ENCODE measurements at regions not wholly inside any gene's neighbourhood (a gene's known extent, or its start where the extent isn't known, plus 50 kb on each side); places are given as distances from the start of the nearest gene placed in this dataset.
"Not testable (repeated sequence)": the region's sequence is repeated elsewhere in the genome, so short reads cannot be mapped to it uniquely, and the experiment has no call there.

DNA sequence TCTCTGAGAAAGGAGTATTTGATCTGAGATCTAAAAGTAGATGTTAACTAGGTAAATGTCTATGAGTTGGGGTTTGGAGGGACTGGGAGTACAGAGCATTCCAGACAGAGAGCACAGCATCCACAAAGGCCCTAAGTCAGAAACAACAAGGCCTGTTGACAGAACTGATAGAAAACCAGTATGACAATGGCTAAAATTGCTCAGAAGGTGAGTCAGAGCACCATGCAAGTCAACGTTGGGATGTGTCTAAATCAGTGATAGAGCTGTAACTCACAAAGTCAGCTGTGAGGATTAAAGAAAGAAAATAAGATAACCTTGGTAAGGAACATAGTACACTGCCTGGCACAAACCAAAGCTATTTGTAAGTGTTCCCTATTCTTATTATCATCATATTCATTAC, 124.0 kb downstream of the CETN3 start:
- DNase-seq (ENCODE audit: low read depth in 2 of 2), result no peak

DNA sequence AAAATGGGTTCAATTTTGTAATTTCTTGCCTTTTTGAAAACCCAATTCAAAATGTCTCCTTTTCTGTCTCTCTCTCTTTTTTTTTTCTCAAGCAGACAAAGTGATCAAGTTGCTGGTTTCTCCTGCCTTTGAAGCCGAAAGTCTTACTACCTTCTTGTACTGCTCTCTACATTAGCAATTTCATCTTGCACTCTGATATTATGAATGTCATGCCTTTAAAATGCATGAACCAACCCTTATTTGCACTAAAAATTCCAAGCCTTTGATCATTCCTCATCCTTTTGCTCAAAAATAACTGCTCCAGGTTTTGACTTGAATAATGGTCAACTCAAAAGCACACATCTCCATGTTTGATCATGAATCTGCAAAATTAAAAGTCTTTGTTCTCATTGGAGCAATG, 125.2 kb downstream of the CETN3 start:
- no peak for DNase-seq (ENCODE audit: low read depth in 2 of 2)

DNA sequence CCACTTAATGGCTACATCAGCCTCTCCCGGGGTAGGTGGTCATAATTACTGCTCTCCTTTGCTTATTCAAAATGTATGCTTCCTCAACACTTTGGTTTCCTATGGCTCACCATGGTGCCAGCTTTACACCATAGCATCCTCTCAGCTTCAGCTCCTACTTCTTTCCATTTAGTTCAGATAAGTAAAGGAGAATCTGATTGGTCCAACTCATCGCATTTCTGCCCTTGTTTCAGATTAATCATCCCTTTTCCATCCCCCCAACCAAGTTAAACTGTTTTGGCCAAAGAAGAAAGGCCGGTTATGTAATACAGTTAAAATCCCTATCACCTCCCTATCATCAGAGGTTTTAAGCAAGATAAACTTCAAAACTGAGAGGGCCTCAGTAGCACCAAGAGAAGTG, 130.5 kb downstream of the CETN3 start:
- no peak for DNase-seq (ENCODE audit: low read depth in 2 of 2)

DNA sequence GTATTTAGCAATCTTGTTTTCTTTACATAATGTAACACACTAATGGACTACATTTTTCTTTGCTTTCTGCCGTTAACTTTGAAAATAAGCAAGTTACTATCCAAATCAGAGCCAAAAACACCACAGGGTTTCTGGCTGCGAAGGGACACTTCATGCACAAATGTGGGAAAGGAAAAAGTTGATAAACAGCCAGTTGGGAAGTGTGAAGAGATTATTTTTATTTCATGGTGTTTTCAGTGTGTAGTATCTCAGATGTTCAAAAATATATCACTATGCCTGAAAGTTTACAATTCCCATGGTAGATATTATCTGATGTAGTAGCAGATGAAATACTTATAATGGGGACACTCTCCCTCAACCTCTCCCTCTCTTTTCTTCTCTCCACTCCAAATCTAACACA, 135.3 kb downstream of the CETN3 start:
- no peak for DNase-seq (ENCODE audit: low read depth in 2 of 2)

DNA sequence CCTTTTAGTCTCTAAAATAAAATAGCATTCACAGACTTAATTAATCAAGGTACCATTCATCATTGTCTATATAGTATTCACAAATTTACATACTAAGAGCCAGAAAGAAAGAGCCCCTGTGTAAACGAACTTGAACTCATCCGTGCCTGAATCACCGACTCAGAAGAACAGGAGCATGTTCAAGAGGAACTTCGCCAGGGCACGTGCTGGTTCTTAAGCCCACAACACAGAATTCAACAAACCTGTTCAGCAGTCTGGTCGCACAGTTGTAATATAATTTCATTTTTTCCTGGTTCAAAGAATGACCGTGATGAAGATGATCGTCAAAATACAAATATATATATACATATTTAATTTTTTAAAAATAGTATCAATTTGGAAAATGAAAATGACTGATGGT, 141.9 kb downstream of the CETN3 start:
- DNase-seq (ENCODE audit: low read depth in 2 of 2), result no peak

DNA sequence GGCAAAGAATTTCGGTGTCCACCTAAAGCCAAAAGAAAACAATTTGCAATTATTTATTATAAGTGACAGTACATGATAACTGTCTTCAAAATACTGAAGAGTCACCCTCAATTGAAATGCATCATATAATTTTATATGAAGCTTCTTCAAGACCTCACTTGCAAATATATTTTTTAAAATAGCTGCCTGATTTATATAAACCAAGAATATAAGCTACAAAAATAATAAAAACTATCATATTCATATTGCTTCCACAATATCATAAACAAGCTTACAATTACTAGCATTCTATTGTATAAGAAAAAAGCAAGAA, 144.1 kb downstream of the CETN3 start:
- DNase-seq (ENCODE audit: low read depth in 2 of 2), result no peak

DNA sequence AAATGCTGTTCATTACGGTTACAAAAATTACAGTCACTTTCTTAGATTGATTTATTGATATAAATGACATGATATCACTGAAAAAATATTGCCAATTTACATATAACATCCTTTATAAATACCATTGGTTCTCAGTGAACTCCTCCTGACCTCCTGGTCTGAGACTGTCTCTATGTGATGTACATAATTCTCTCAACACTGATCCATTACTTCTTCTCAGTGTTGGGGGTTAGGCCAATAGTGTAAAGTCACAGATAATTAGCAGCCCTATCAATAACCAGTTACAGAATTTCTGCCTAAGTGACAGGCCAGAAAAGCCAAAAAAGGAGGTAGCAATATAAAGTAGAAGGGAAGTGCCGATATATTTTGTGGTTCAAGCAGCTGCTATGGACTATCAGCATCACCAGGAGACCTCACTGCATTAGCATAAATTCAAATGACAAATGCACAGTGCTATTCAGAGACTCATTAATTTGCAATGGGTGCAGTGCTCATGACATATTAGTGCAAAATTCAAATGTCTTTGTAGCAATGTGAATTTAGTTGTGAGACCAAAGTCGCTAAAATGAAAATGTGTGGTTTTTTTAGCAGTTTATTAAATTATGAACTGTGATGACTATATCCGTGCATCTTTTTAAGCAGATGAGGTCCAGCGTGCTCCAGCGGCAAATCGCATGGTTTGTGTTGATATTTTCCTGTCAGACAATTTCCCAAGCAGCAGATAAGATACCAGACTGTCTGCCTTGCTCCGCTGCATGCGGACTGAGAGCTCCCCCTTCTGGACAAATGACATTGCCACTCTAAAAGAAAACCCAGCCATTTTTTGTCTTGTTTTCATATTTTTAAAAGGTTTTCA, 144.6 kb downstream of the CETN3 start:
- DNase-seq (ENCODE audit: low read depth in 2 of 2), result peak; percentile 41 to 42

DNA sequence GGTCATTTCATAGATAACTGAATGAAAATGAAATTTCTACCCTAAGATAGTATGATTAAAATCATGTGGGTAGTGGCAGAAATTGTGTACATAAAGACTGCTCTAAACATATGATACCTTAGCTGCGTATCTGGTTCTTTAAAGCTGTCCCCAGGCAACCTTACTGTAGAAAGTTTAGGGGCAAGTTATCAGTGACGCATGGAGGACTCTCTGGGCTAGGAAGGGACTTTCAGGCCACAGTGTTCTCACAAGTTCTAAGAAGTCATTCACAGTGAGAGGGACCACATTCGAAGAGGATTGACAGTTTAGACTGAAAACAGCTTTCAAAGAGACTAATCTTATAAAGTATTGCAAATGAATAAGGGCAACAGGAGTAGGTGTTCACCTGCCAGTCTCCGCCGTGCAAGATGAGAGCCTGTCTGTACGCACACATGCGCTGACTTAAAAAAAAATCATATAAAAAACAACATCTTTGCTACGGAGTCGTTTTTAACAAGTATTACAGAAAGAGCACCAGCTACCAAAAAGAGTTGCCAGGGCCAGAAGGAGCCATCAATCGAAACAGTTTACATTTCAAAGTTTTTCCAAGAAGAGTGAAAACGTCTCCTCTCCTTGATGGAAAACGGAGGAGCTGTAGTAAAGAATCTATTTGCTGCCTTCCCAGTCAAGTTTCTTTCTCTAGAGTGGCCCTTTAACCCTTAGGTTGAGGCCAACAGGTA, 146.3 kb downstream of the CETN3 start:
- no peak for DNase-seq (ENCODE audit: low read depth in 2 of 2)

DNA sequence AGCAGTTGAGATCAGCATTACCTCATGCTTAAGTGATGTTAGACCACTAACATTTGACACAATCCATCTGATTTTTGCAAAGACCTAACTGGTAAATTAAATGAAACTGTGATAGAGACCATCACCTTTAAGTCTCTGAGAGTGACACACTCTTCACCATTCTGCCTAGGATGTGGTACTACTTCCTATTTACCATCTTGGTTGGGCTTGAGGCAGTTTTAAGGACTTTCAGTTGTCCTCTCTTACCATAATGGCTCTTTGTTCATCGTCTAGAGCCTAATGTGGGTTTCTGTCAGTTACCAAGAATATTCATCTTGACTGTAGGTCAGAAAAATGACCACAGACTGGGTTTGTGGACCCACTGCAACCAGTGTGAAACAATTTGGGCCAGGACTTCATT, 158.1 kb downstream of the CETN3 start:
- no peak for DNase-seq (ENCODE audit: low read depth in 2 of 2)

DNA sequence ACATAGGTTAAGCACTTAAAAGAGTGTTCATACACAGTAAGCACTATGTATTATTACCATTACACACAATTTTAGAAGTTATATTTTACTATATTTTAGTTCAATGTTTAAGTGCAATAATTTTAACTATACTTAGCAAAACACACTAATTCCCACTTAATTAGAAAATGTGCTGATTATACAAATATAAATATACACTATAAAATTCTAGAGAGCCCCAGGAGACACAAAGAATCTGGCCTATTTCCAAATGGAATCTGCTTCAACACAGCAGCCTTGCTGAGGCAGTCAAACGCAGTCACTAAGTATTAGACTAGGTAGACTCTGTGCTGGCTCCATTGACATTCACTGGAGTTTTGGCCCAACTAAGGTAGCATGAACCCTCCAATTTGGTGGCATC, 160.9 kb downstream of the CETN3 start:
- no peak for DNase-seq (ENCODE audit: low read depth in 2 of 2)

DNA sequence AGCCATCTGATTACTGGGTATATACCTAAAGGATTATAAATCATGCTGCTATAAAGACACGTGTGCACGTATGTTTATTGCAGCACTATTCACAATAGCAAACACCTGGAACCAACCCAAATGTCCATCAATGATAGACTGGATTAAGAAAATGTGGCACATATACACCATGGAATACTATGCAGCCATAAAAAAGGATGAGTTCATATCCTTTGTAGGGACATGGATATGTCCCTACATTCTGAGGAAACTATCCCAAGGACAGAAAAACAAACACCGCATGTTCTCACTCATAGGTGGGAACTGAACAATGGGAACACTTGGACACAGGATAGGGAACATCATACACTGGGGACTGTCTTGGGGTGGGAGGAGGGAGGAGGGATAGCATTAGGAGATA, 165.7 kb downstream of the CETN3 start:
- not testable (repeated sequence) for DNase-seq (ENCODE audit: low read depth in 2 of 2)

DNA sequence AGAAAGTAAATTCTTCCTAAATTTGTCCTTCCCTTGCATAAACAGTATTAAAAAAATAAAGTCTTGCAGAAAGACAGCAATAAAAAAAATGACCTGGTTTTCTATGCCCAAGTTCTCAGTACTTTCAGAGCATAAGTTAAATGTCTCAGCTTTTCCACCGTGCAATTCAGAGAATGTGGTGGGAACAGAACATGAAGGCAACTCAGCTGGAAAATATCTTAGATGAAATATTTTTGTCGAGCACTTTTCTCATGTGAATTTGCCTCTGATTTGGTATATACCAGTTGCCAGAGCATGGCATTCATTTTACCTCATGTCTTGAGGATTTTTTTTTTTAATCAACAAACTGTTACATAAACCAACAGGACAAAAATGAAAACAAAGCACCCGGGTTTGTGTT, 176.1 kb downstream of the CETN3 start:
- DNase-seq (ENCODE audit: low read depth in 2 of 2), result no peak

DNA sequence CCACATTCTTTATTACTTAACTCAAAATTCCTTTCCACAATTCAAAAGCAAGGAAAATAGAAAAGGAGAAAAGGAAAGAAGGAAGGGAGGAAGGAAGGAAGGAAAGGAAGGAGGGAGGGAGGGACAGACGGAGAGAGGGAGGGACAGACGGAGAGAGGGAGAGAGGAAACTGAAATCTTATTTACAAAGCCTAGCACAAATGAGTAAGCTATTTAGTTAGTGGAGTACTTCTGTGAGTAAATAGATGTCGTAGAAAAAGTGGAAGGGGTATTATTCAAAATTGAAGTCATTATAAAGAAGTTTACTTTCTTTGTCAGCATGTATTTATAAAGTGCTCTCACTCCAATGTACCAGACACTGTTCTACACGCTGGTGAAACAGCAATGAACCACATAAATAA, 177.9 kb downstream of the CETN3 start:
- no peak for DNase-seq (ENCODE audit: low read depth in 2 of 2)

DNA sequence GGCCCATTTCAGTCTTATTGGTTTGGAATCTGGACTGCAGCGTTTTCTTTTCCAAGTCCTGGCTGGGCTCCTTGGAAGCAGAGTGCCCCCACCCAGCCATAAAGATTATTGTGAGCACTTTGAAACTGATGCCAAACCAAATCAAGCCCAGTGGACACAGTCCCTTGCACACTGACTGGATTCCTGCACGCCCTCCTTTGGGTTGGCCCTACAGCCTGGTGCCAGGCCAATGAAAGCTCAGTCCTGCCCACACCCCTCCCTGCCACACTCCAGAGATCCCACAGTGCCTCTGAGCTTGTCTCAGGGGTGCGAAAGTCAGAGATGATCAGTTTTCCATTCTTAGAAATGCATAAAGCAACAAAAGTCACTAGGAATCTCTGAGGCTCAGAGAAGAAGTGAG, 181.9 kb downstream of the CETN3 start:
- DNase-seq (ENCODE audit: low read depth in 2 of 2), result no peak

DNA sequence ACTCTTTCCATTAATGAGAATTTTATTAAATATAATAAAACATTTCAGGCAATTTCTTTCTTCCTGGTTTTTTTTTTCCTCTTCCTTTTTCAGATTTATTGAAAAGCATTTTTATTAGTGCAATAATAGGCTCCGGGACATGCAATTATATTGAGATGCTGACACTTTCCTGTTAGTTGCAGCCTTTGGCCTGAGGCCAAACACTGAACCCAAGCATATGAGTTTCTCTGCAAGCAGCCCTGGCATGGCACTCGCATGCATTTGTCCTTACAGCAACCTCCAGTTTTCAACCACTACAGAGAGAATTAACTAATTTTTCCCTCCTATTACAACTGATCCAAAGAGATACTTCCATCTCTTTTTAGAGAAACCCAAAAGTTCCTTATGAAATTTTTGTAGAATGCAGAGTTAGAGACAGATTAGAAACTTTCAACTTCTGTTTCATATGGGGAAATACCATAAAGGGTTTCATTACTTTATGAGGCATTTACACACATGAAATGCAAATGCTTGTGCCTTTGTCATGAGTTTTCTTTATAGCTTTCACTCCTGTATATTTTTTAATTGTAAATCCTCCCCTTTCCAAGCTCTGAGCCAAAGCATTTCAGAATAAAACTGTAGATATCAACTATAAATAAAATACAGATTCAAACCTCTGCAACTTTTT, 183.0 kb downstream of the CETN3 start:
- DNase-seq (ENCODE audit: low read depth in 2 of 2), result no peak

DNA sequence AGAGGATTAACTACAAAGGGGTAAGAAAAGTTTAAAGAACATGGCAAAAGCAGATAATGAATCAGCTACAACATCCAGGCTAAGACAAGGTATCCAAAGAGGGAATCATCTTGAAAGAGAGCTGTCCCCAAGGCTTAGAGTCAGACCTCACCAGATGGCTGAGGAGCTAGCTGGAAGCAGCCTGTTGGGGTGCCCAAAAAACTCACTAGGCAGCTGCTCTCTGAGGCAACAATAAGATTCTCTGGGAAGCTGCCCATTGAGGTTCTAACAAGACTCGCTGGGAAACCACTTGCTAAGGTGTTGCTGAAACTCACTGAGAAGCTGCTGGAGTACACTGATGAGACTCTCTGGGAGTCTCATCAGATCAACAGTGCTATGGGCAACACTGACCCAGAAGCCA, 185.2 kb downstream of the CETN3 start:
- DNase-seq (ENCODE audit: low read depth in 2 of 2), result no peak

DNA sequence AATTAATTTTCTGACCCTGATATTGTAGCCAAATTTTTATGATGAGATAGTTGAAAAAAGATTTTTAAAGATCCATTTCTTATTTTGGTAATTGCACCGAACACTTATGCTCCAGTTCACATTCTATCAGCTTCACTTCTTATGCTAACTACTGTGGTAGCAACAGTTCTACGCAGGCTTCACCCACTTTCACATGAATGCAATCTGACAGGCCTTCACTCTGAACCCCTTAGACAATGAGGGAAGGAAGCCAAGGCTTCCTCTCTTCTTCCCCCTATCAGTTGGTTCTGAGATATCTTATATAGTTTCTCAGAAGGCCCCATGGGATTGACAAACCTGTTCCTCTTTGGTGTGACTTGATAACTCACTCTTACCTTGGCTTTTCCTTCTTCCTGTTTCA, 185.8 kb downstream of the CETN3 start:
- no peak for DNase-seq (ENCODE audit: low read depth in 2 of 2)

DNA sequence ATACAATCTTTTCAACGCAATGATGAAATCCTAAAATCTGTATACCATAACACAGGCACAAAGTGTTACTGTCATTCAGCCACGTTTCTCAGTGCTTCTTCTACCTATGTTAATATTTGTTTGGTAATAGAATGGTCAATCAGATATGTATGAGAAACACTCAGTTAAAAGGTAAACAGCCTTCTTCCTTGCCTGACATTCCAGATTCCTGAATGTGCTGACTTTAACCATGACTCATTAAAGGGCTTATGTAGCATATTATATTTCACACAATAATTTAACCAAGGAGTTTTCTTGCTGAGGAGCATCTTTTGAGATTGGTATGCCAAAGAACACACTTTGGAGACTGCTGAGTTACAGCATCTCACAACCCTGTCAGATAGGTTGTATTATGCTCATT, 187.6 kb downstream of the CETN3 start:
- peak; percentile 28 to 38 for DNase-seq (ENCODE audit: low read depth in 2 of 2)

DNA sequence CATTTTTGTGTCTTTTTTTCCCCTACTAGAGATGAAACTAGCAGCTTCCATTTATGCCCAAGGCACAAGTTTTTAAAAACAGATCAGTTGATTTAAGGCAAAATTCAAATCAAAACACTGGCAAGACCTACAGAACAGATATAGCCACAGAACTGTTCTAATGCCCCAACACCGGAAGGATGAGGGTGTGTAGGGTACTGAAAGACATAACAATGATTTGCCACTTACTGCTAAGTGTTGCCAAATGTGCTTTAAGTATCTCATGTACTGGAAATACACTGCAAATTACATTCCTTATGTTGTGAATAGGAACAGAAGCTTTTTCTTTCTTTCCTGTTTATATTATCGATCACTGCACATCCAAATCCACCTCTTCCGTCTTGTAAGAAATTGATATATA, 189.0 kb downstream of the CETN3 start:
- no peak for DNase-seq (ENCODE audit: low read depth in 2 of 2)

DNA sequence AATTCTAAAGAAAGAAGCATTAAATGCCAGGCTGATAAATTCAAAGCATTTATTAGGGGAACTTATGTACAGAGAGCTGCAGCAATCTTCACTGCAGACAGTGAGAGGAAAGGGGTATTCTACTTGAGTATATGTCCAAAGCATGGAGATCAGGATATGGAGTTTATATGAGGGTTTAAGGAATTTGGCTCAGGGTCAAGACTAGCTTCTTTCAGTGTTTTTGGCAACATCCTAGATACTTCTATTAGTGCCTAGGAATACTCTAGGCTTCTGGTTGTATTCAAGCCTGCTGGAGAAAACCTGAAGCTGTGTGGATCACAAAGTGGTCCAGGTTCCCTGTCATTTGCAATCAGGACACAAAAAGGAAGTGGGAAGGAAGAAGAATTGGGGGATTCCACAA, 194.6 kb downstream of the CETN3 start:
- peak; percentile 16 to 22 for DNase-seq (ENCODE audit: low read depth in 2 of 2)

DNA sequence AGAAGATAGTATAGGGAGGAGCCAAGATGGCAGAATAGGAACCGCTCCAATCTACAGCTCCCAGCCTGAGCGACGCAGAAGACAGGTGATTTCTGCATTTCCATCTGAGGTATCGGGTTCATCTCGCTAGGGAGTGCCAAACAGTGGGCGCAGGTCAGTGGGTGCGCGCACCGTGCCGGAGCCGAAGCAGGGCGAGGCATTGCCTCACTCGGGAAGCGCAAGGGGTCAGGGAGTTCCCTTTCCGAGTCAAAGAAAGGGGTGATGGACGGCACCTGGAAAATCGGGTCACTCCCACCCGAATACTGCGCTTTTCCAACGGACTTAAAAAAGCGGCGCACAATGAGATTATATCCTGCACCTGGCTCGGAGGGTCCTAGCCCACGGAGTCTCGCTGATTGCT, 201.2 kb downstream of the CETN3 start:
- DNase-seq (ENCODE audit: low read depth in 2 of 2), result not testable (repeated sequence)

DNA sequence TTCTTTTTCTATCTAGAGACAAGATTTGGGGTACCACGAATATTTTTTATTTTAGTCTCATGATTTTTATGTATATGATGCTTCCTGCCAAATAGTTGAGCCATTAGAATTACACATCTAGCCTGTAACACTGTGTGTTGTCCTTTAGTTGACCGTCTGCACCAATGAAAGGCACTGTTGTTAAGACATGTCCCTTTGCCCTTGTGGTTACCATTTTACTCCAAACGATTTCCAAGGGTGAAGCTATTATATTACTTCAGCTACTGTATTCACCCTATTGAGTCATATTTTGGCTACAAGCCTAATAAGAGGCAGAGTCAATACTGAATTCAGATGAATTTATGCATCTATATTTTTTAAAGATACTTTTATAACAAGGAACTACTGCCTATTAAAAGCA, 207.6 kb downstream of the CETN3 start:
- peak; percentile 14 to 20 for DNase-seq (ENCODE audit: low read depth in 2 of 2)

DNA sequence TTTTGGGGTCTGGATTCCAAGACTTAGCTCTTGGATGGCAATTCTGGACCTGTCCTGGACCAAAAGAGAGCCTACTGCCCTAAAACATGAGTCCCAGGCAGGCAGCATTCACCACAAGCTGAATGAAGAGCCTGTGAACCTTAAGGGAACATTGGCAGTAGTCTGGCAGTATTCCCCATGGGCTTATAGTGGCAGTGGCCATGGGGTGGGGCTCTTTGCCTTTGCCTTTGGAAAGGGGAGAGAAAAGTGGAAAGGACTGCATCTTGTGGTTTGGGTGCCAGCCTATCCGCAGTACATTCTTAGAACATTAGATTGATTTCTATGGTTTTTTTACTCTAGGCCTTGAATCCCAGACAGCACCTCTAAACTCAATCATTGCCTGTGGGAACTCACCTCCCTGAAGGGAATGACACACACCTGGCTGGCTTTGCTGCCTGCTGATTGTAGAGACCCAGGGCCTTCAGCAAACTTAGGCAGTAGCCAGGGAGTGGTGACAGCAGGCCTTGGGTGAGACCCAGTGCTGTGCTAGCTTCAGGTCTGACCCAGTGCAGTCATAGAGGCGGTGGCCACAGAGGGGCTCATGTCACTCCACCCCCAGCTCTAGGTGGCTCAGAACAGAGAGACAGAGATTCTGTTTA, 216.3 kb downstream of the CETN3 start:
- no peak for DNase-seq (ENCODE audit: low read depth in 2 of 2)
